Mammary epithelial cell (primary cell): ENCODE measurements at regions not wholly inside any gene's neighbourhood (a gene's known extent, or its start where the extent isn't known, plus 50 kb on each side); places are given as distances from the start of the nearest gene placed in this dataset.

ENCODE experiments used
- CTCF ChIP-seq, 2 donors: IDR thresholded peaks in 1 of 2; conservative IDR thresholded peaks in 1 of 2; 2 replicates each; pipeline ENCODE4 v1.5.1; 2011 to 2012; ENCODE audit warnings: inconsistent platforms in 2 of 2, low read length in 2 of 2, mild to moderate bottlenecking in 2 of 2, control low read depth in 1 of 2, low read depth in 1 of 2; ENCODE audit not compliant: insufficient read depth in 1 of 2; ENCODE audit errors: extremely low read depth in 1 of 2
- EZH2 ChIP-seq: IDR thresholded peaks from 2 replicates; pipeline ENCODE4 v1.6.1; 2012; ENCODE audit warnings: low read length, inconsistent platforms, borderline replicate concordance

GRCh38 chr5:28602429-28602828 lies 1564.0 kb upstream of the CDH9 start:
- TF ChIP-seq CTCF (conservative IDR thresholded peaks at IDR 0.05 in 1 of 2, IDR thresholded peaks at IDR 0.05 in 1 of 2; ENCODE audit: extremely low read depth in 1 of 2, insufficient read depth in 1 of 2, low read depth in 1 of 2, low read length in 2 of 2) (no peak), EZH2 (no peak)
